ENCODE measurements at regions not wholly inside any gene's neighbourhood (a gene's known extent, or its start where the extent isn't known, plus 50 kb on each side); places are given as distances from the start of the nearest gene placed in this dataset.

DNA sequence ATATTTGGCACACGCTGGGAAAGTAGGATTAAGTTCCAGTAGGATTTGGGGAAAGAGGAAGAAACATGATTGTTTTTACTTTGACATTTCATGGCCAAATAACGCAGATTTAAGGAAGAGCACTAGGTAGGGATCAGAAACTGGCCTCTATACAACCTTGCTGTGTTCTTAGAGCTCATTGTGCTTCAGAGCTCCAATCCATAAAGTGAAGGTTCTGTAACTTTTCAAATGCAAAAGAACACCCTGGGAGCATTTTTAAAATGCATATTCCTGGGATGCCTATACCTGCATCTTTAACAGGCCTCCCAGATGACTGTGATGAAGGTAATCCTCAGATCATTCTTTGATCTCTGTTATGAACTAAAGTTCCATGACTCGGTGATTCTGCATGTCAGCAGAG lies 77.1 kb downstream of the YIPF5 start:
- in situ Hi-C loops (cut with MboI) (no loop called here), intact Hi-C loops (cut with micrococcal nuclease; ENCODE audit: unreplicated experiment) (no loop called here)
- Histone ChIP-seq H3K27me3 (replicated peaks in 1 of 2; ENCODE audit: control insufficient read depth in 2 of 2, insufficient read depth in 2 of 2, low read length in 1 of 2) (no peaks in the 10 kb centered on the region), H3K9ac (ENCODE audit: control insufficient read depth, insufficient read depth, low read length) (no peak overlapping the region), H3K4me2 (ENCODE audit: control insufficient read depth, insufficient read depth) (no peak overlapping the region), H3K4me3 (no peak overlapping the region), H3K9me3 (replicated peaks; ENCODE audit: control insufficient read depth, insufficient read depth, low read length) (no peaks in the 10 kb centered on the region), H3K4me1 (ENCODE audit: control insufficient read depth, insufficient read depth, low read length) (no peaks in the 10 kb centered on the region), H3K36me3 (ENCODE audit: control insufficient read depth in 2 of 2, insufficient read depth in 2 of 2, low read length in 1 of 2) (no peaks in the 10 kb centered on the region), H3K27ac (ENCODE audit: control insufficient read depth, insufficient read depth) (no peak overlapping the region), H2AFZ (ENCODE audit: control insufficient read depth, low read depth, low read length) (no peak overlapping the region), H4K20me1 (ENCODE audit: control insufficient read depth, insufficient read depth) (no peaks in the 10 kb centered on the region), H3K79me2 (ENCODE audit: control insufficient read depth, insufficient read depth, low read length) (no peaks in the 10 kb centered on the region)
- ChIA-PET POLR2A (no interaction called here), RAD21 (ENCODE audit: unreplicated experiment) (no interaction called here), SMC1A (ENCODE audit: uncharacterized antibody, unreplicated experiment) (no interaction called here), CTCF (no interaction called here)
- ATAC-seq (no peak), DNase-seq (ENCODE audit: low read depth, low spot score) (no peak), FAIRE-seq (no peak)
- no TSS peak for BruUV-seq (replicated peaks)
- TF ChIP-seq CHD2 (IDR thresholded peaks at IDR 0.05; ENCODE audit: borderline replicate concordance, low read depth, low read length) (no peak), ZBED1 (IDR thresholded peaks at IDR 0.05; ENCODE audit: borderline replicate concordance) (no peak), FOS (IDR thresholded peaks at IDR 0.05; ENCODE audit: borderline replicate concordance, extremely low read depth, insufficient read length) (no peak), RUNX3 (IDR thresholded peaks at IDR 0.05; ENCODE audit: low read length) (no peak), STAT3 (IDR thresholded peaks at IDR 0.05; ENCODE audit: low read depth, low read length) (no peak), MTA2 (IDR thresholded peaks at IDR 0.05; ENCODE audit: low read depth) (no peak), TBL1XR1 (IDR thresholded peaks at IDR 0.05; ENCODE audit: low read depth, low read length) (no peak), CHD1 (IDR thresholded peaks at IDR 0.05; ENCODE audit: low read depth, low read length) (no peak), KDM1A (IDR thresholded peaks at IDR 0.05; ENCODE audit: borderline replicate concordance) (no peak), LARP7 (IDR thresholded peaks at IDR 0.05) (no peak)
- TF ChIP-seq, protein P1, sequence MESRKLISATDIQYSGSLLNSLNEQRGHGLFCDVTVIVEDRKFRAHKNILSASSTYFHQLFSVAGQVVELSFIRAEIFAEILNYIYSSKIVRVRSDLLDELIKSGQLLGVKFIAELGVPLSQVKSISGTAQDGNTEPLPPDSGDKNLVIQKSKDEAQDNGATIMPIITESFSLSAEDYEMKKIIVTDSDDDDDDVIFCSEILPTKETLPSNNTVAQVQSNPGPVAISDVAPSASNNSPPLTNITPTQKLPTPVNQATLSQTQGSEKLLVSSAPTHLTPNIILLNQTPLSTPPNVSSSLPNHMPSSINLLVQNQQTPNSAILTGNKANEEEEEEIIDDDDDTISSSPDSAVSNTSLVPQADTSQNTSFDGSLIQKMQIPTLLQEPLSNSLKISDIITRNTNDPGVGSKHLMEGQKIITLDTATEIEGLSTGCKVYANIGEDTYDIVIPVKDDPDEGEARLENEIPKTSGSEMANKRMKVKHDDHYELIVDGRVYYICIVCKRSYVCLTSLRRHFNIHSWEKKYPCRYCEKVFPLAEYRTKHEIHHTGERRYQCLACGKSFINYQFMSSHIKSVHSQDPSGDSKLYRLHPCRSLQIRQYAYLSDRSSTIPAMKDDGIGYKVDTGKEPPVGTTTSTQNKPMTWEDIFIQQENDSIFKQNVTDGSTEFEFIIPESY (IDR thresholded peaks at IDR 0.05), result no peak
- TF ChIP-seq, protein P2, sequence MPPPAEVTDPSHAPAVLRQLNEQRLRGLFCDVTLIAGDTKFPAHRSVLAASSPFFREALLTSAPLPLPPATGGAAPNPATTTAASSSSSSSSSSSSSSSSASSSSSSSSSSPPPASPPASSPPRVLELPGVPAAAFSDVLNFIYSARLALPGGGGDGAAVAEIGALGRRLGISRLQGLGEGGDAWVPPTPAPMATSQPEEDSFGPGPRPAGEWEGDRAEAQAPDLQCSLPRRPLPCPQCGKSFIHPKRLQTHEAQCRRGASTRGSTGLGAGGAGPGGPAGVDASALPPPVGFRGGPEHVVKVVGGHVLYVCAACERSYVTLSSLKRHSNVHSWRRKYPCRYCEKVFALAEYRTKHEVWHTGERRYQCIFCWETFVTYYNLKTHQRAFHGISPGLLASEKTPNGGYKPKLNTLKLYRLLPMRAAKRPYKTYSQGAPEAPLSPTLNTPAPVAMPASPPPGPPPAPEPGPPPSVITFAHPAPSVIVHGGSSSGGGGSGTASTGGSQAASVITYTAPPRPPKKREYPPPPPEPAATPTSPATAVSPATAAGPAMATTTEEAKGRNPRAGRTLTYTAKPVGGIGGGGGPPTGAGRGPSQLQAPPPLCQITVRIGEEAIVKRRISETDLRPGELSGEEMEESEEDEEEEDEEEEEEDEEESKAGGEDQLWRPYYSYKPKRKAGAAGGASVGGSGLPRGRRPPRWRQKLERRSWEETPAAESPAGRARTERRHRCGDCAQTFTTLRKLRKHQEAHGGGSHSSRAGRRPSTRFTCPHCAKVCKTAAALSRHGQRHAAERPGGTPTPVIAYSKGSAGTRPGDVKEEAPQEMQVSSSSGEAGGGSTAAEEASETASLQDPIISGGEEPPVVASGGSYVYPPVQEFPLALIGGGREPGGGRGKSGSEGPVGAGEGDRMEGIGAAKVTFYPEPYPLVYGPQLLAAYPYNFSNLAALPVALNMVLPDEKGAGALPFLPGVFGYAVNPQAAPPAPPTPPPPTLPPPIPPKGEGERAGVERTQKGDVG (CRISPR knock-in tag; IDR thresholded peaks at IDR 0.05), result no peak
- WGBS (ENCODE audit: insufficient coverage, insufficient replicate concordance, low lambda C conversion rate, missing lambda C conversion rate), result 54% methylated on average over 3 of the region's 3 CpGs

Data from GM12878 (cell line).